PC-9 (cell line): ENCODE measurements at regions not wholly inside any gene's neighbourhood (a gene's known extent, or its start where the extent isn't known, plus 50 kb on each side); places are given as distances from the start of the nearest gene placed in this dataset.

Experiments
- CTCF ChIP-seq: fragments of 200-600 bp; sonication (generic); conservative IDR thresholded peaks from 2 replicates; pipeline ENCODE4 v1.6.1; 2017; ENCODE audit warnings: mixed run types, antibody characterized with exemption, mild to moderate bottlenecking, moderate library complexity
- EZH2 ChIP-seq: fragments of 200-600 bp; sonication (generic); IDR thresholded peaks from 2 replicates; pipeline ENCODE4 v1.8.0; 2017; ENCODE audit warnings: antibody characterized with exemption, low read depth

GRCh38 chr6:138031417-138031816, 75.8 kb downstream of the PERP start:
- no peak for TF ChIP-seq EZH2
- TF ChIP-seq CTCF: no peak
